RWPE2 (cell line): ENCODE measurements at regions not wholly inside any gene's neighbourhood (a gene's known extent, or its start where the extent isn't known, plus 50 kb on each side); places are given as distances from the start of the nearest gene placed in this dataset.
"Not testable (repeated sequence)": the region's sequence is repeated elsewhere in the genome, so short reads cannot be mapped to it uniquely, and the experiment has no call there.

Source experiments
- ATAC-seq: fragments of 200-7000 bp; cut with Tn5 transposase; 3 replicates; pipeline ENCODE4 v1.9.1; 2021; ENCODE audit warnings: low read depth
- DNase-seq: peaks from one replicate; pipeline ENCODE4 v3.0.0-alpha.2; 2020; ENCODE audit warnings: low spot score
- H3K27ac ChIP-seq: fragments of 450-650 bp; 2 replicates; pipeline ENCODE4 v1.5.1; 2017; ENCODE audit warnings: mild to moderate bottlenecking; ENCODE audit not compliant: poor library complexity, severe bottlenecking
- H3K27me3 ChIP-seq: fragments of 250-450 bp; sonication (Bioruptor Pico); 2 replicates; pipeline ENCODE4 v1.5.1; 2021; ENCODE audit warnings: mild to moderate bottlenecking, moderate library complexity; ENCODE audit not compliant: insufficient read depth, poor library complexity, severe bottlenecking
- H3K36me3 ChIP-seq: fragments of 250-450 bp; sonication (Bioruptor Pico); 2 replicates; pipeline ENCODE4 v1.5.1; 2020; ENCODE audit warnings: low read depth, mild to moderate bottlenecking, moderate library complexity
- H3K4me1 ChIP-seq: fragments of 250-450 bp; sonication (Bioruptor Pico); 2 replicates; pipeline ENCODE4 v1.5.1; 2021; ENCODE audit warnings: mild to moderate bottlenecking, moderate library complexity; ENCODE audit not compliant: insufficient read depth, poor library complexity, severe bottlenecking
- H3K4me3 ChIP-seq: fragments of 250-450 bp; sonication (Bioruptor Pico); 2 replicates; pipeline ENCODE4 v1.5.1; 2021; ENCODE audit warnings: mild to moderate bottlenecking, moderate library complexity; ENCODE audit not compliant: severe bottlenecking
- H3K9me3 ChIP-seq: fragments of 250-450 bp; sonication (Bioruptor Pico); 2 replicates; pipeline ENCODE4 v1.5.1; 2021; ENCODE audit warnings: mild to moderate bottlenecking, moderate library complexity; ENCODE audit not compliant: severe bottlenecking
- CTCF ChIP-seq: fragments of 450-650 bp; IDR thresholded peaks from one replicate; pipeline ENCODE4 v1.5.1; 2017; ENCODE audit warnings: mild to moderate bottlenecking, moderate library complexity; ENCODE audit not compliant: poor library complexity, severe bottlenecking

DNA sequence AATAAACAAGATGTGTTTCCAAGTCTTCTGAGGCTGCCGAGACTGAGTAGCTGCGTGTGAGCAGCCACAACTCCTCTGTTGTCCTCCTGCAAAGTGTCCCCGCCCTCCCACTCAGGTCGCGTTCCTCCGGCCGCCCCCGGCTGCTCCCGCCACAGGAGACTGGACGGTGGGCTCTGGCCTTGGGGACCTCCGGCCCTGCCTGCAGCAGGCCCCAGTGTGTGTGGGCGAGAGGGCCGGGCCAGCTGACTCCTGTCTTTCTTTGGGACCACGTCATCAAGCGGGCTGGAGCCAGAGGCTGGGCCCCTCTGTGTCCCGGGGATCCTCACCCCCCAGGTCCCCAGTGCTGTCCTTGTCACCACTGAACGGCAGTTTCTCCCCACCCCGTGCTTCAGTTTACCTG, 175.3 kb downstream of the NPIPB11 start:
- DNase-seq (no peak), ATAC-seq (no peak)
- H3K27me3 ChIP-seq, result no peaks in the 10 kb centered on the region
- no peak for TF ChIP-seq CTCF
- no peaks in the 10 kb centered on the region for H3K36me3 ChIP-seq
- H3K4me3 ChIP-seq, result no peak overlapping the region
- no peaks in the 10 kb centered on the region for H3K4me1 ChIP-seq
- no peaks in the 10 kb centered on the region for H3K9me3 ChIP-seq
- H3K27ac ChIP-seq, result no peak overlapping the region

GRCh38 chr16:29230671-29231096, 175.8 kb downstream of the NPIPB11 start:
- no peak for TF ChIP-seq CTCF
- Histone ChIP-seq H3K4me1 (no peaks in the 10 kb centered on the region), H3K4me3 (no peak overlapping the region), H3K27me3 (no peaks in the 10 kb centered on the region), H3K9me3 (no peaks in the 10 kb centered on the region), H3K36me3 (no peaks in the 10 kb centered on the region), H3K27ac (no peak overlapping the region)
- ATAC-seq (0 out of 3 replicates have a peak, but pooled peaks have one; percentile 25), DNase-seq (no peak)

- not testable (repeated sequence) for H3K9me3 ChIP-seq, H3K4me3 ChIP-seq, H3K27ac ChIP-seq, H3K4me1 ChIP-seq, ATAC-seq, H3K27me3 ChIP-seq, H3K36me3 ChIP-seq, DNase-seq
Observed at GRCh38 chr16:29230006-29230668, 176.4 kb downstream of the NPIPB11 start.

DNA sequence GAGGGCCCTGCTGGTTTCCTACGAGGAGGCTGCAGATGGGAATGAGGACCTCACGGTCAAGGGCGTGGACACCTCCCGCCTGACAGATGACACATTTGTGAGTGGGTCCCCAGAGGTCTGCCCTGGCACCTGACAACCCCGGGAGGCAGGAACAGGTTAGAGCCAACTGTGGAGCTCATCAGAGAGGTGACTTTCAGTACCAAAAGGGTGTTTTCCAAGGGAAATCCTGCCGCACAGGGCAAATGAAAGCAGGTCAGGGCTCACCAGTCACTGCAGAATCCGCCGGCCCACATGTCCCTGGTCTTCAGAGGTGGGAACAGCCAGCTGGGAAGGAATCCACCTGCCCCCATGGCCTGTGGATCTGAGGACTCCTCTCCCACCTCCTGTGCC, 176.9 kb downstream of the NPIPB11 start:
- H3K36me3 ChIP-seq, H3K9me3 ChIP-seq, H3K27me3 ChIP-seq, H3K27ac ChIP-seq, H3K4me3 ChIP-seq, ATAC-seq, DNase-seq, H3K4me1 ChIP-seq: not testable (repeated sequence)

GRCh38 chr16:29228664-29229611, 177.6 kb downstream of the NPIPB11 start:
- not testable (repeated sequence) for H3K27me3 ChIP-seq, DNase-seq, H3K9me3 ChIP-seq, H3K36me3 ChIP-seq, H3K4me1 ChIP-seq, ATAC-seq, H3K27ac ChIP-seq, H3K4me3 ChIP-seq

GRCh38 chr16:29227751-29228663, 178.5 kb downstream of the NPIPB11 start:
- DNase-seq, H3K4me1 ChIP-seq, H3K9me3 ChIP-seq, H3K36me3 ChIP-seq, H3K27me3 ChIP-seq, H3K4me3 ChIP-seq, H3K27ac ChIP-seq: not testable (repeated sequence)
- ATAC-seq, result peak; percentile 82
- peak; percentile 25 for TF ChIP-seq CTCF
